Prostate gland (tissue), 2 donors: ENCODE measurements at regions not wholly inside any gene's neighbourhood (a gene's known extent, or its start where the extent isn't known, plus 50 kb on each side); places are given as distances from the start of the nearest gene placed in this dataset.

Experiments used
- DNase-seq: peaks from one replicate; pipeline ENCODE4 v3.0.0-alpha.2; 2019; ENCODE audit warnings: low spot score
- H3K27ac ChIP-seq, 2 donors: fragments of 200-600 bp; sonication (generic); 2 replicates each; pipeline ENCODE4 v1.5.1; 2017 to 2019
- H3K27me3 ChIP-seq: fragments of 200-600 bp; sonication (generic); replicated peaks from 2 replicates; pipeline ENCODE4 v1.5.1; 2019; ENCODE audit not compliant: insufficient read depth
- H3K36me3 ChIP-seq, 2 donors: fragments of 200-600 bp; sonication (generic); 1 replicate in 1 of 2; 2 replicates in 1 of 2; pipeline versions ENCODE4 v1.5.1 to v1.8.1; 2017 to 2019
- H3K4me1 ChIP-seq: fragments of 200-600 bp; sonication (generic); replicated peaks from 2 replicates; pipeline ENCODE4 v1.5.1; 2019
- H3K4me3 ChIP-seq, 2 donors: fragments of 200-600 bp; sonication (generic); 2 replicates each; pipeline ENCODE4 v1.5.1; 2017 to 2019
- H3K9me3 ChIP-seq: fragments of 200-600 bp; sonication (generic); 2 replicates; pipeline ENCODE4 v1.5.1; 2017
- POLR2A ChIP-seq: fragments of 450-650 bp; IDR thresholded peaks from one replicate; pipeline ENCODE4 v1.6.1; 2016; ENCODE audit warnings: antibody characterized with exemption, mild to moderate bottlenecking
- POLR2AphosphoS5 ChIP-seq: sonication (generic); formaldehyde crosslinking; IDR thresholded peaks from one replicate; pipeline ENCODE4 v1.6.1; 2017; ENCODE audit warnings: antibody characterized with exemption
- WGBS: methylation state at CpG from one replicate; pipeline ENCODE4 v1.1.5; 2018; 5-methylcytosine and 5-hydroxymethylcytosine counted together
- intact Hi-C: fragments of 100-400 bp; cut with DNase I; formaldehyde crosslinking; loops from one replicate; pipeline ENCODE4 v1.14.2; 2022
- TF ChIP-seq, protein P1 (sequence below), 4 experiments: fragments of 200-600 bp in 2 of 4; fragments of 450-650 bp in 2 of 4; sonication (generic) in 2 of 4; IDR thresholded peaks; 1 replicate in 3 of 4; 2 replicates in 1 of 4; pipeline ENCODE4 v1.5.1; 2016 to 2019; ENCODE audit warnings: antibody characterized with exemption in 4 of 4, mild to moderate bottlenecking in 2 of 4, moderate library complexity in 2 of 4

DNA sequence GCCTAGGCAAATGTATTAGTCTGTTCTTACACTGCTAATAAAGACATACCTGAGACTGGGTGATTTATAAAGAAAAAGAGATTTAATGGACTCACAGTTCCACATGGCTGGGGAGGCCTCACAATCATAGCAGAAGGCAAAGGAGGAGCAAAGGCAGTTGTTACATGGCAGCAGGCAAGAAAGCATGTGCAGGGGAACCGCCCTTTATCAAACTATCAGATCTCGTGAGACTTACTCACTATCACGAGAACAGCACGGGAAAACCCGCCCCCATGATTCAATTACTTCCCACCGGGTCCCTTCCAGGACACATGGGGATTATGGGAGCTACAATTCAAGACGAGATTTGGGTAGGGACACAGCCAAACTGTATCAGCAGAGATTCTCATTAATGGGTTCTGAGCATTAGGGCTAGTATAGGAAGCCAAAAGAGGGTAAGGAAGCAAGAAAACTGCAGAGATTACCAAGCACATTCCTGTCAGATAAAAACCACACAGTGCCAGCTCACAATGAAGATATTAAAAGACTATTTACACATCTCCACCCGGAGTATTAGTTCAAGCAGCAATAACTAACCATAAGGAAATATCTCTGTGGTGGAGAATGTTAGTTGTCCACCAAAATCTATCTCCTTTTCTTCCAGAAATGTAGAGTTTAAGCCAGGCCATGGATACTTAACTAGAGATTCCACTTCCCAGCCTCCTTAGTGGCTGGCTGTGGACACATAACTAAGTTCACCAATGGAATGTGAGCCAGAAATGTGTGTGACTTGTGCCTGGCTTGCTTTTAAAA is 61.2 kb upstream of the HOPX start:
- WGBS: 78% methylated on average over 8 of the region's 8 CpGs
- TF ChIP-seq POLR2AphosphoS5 (no peak), POLR2A (no peak)
- TF ChIP-seq, protein P1, sequence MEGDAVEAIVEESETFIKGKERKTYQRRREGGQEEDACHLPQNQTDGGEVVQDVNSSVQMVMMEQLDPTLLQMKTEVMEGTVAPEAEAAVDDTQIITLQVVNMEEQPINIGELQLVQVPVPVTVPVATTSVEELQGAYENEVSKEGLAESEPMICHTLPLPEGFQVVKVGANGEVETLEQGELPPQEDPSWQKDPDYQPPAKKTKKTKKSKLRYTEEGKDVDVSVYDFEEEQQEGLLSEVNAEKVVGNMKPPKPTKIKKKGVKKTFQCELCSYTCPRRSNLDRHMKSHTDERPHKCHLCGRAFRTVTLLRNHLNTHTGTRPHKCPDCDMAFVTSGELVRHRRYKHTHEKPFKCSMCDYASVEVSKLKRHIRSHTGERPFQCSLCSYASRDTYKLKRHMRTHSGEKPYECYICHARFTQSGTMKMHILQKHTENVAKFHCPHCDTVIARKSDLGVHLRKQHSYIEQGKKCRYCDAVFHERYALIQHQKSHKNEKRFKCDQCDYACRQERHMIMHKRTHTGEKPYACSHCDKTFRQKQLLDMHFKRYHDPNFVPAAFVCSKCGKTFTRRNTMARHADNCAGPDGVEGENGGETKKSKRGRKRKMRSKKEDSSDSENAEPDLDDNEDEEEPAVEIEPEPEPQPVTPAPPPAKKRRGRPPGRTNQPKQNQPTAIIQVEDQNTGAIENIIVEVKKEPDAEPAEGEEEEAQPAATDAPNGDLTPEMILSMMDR (IDR thresholded peaks at IDR 0.05): no peak
- intact Hi-C loops: no loop called here

DNA sequence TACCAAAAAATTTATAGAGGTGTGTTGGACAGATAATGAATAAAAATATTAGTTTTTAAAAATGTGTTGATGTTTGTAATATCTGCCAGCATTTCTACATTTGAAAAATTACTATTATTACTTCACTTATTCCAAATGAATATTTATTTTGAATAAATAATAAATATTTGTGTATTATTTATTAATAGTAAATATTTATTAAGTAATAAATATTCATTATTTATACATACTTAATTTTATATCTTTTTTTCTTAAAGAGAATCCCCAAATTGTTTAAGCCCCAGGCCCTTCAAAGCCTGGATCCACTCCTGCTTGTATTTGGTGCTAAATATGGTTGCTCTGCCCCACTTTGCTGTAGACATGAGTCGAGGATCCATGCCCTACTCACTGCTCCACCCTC is 60.5 kb upstream of the HOPX start:
- intact Hi-C loops: no loop called here
- Histone ChIP-seq H3K4me3 (no peak overlapping the region), H3K27me3 (no peaks in the 10 kb centered on the region), H3K4me1 (no peaks in the 10 kb centered on the region), H3K36me3 (no peaks in the 10 kb centered on the region), H3K27ac (no peak overlapping the region), H3K9me3 (no peaks in the 10 kb centered on the region)
- no peak for DNase-seq
- TF ChIP-seq, protein P1 (IDR thresholded peaks at IDR 0.05): no peak
- TF ChIP-seq POLR2A (no peak), POLR2AphosphoS5 (no peak)
- WGBS: 93% methylated on average over 1 of the region's 1 CpG

More for the DNA sequence above, 61.2 kb upstream of the HOPX start:
- Histone ChIP-seq H3K27me3 (no peaks in the 10 kb centered on the region), H3K4me1 (no peaks in the 10 kb centered on the region), H3K27ac (no peak overlapping the region), H3K9me3 (no peaks in the 10 kb centered on the region), H3K36me3 (no peaks in the 10 kb centered on the region), H3K4me3 (no peak overlapping the region)
- no peak for DNase-seq

DNA sequence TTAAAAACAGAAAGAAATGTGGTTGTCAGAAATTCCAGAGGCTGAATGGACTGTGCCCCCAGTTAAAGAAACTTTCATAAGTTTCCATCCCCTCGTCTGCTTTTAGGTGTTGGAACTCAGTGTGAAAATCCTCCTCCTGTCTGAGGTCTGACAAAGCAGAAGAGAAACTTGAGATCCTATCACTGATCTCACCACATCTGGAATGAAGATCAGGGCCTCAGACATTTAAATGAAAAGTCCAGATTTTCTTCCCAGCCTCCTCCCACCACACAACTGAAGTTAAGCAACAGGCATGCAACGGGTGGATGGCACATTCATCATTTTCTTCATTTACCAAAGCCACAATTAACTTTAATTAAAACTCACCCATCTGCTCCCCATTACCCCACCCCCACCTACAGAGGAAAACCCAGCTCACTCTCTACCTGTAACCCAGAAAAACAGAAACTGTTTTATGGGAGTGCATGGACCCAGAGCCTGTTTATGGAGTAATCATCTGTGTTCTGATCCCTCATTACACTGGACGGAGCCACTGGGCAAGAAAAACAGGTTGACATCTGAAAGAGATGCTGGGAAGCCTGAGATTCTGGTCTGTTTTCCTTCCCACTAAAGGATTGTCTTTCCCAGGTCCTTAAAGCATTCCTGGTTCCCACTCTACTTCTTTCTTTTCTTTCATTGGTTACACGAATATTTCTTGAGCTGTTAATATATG is 58.1 kb upstream of the HOPX start:
- Histone ChIP-seq H3K27me3 (no peaks in the 10 kb centered on the region), H3K36me3 (no peaks in the 10 kb centered on the region), H3K27ac (no peak overlapping the region), H3K4me3 (no peak overlapping the region), H3K4me1 (no peaks in the 10 kb centered on the region), H3K9me3 (no peaks in the 10 kb centered on the region)
- WGBS: 69% methylated on average over 4 of the region's 4 CpGs
- intact Hi-C loops: no loop called here
- no peak for DNase-seq
- TF ChIP-seq POLR2AphosphoS5 (no peak), POLR2A (no peak)
- TF ChIP-seq, protein P1 (IDR thresholded peaks at IDR 0.05): no peak

DNA sequence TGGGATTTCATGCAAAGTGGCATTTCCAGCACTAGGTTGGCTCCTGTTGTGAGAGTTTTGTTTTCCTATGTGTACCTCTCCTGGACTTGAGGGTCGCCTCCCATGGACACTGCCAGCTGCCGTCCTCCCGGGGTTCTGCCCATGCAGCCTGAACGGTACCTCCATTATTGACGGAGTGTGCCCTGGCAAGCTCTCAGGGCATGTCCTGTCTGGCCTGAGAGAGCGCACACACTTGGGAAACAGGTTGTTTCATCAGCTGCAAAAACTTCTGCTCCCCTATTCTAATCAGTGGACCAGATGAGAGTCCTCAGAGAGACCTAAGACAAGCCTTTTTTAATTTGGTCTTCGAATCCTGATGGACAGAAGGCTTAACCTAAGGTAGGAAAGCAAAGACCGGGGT is 56.6 kb upstream of the HOPX start:
- TF ChIP-seq, protein P1 (IDR thresholded peaks at IDR 0.05): no peak
- peak; percentile 47 for TF ChIP-seq POLR2AphosphoS5
- no peaks in the 10 kb centered on the region for H3K4me1 ChIP-seq
- peak; percentile 63 for DNase-seq
- no peak overlapping the region for H3K4me3 ChIP-seq
- 53% methylated on average over 8 of the region's 8 CpGs for WGBS
- no peaks in the 10 kb centered on the region for H3K27me3 ChIP-seq
- no peak overlapping the region for H3K27ac ChIP-seq
- no peaks in the 10 kb centered on the region for H3K9me3 ChIP-seq
- no peaks in the 10 kb centered on the region for H3K36me3 ChIP-seq
- intact Hi-C loops: no loop called here
